HG03575 (cell line): ENCODE measurements at regions not wholly inside any gene's neighbourhood (a gene's known extent, or its start where the extent isn't known, plus 50 kb on each side); places are given as distances from the start of the nearest gene placed in this dataset.

Experiments
- ATAC-seq: cut with Tn5 transposase; IDR thresholded peaks from one replicate; pipeline ENCODE4 v1.9.1; 2021; ENCODE audit not compliant: unreplicated experiment, insufficient number of reproducible peaks, low FRiP score; ENCODE audit errors: extremely low read depth

- no peak for ATAC-seq
Observed at GRCh38 chr12:85476756-85477155, 196.7 kb downstream of the ALX1 start.

- peak; percentile 85 for ATAC-seq
Observed at GRCh38 chr12:85484387-85484786, 204.4 kb downstream of the ALX1 start.

GRCh38 chr12:85489194-85489593 is 209.2 kb downstream of the ALX1 start:
- no peak for ATAC-seq

GRCh38 chr12:85504164-85504563 is 224.1 kb downstream of the ALX1 start:
- ATAC-seq = no peak

- ATAC-seq = no peak
Observed at GRCh38 chr12:85504624-85505023, 224.6 kb downstream of the ALX1 start.

GRCh38 chr12:85507456-85507855 is 227.4 kb downstream of the ALX1 start:
- ATAC-seq = no peak

- ATAC-seq = peak; percentile 20
Observed at GRCh38 chr12:85509081-85509856, 229.2 kb downstream of the ALX1 start.

- peak; percentile 84 for ATAC-seq
Observed at GRCh38 chr12:85509857-85510256, 229.8 kb downstream of the ALX1 start.

- no peak for ATAC-seq
Observed at GRCh38 chr12:85516039-85516438, 236.0 kb downstream of the ALX1 start.

- no peak for ATAC-seq
Observed at GRCh38 chr12:85516667-85517325, 236.8 kb downstream of the ALX1 start.

GRCh38 chr12:85519163-85519562 is 239.1 kb downstream of the ALX1 start:
- no peak for ATAC-seq

- no peak for ATAC-seq
Observed at GRCh38 chr12:85523197-85523596, 243.2 kb downstream of the ALX1 start.

GRCh38 chr12:85527192-85527591 is 247.2 kb downstream of the ALX1 start:
- peak; percentile 55 for ATAC-seq

GRCh38 chr12:85529896-85530295 is 249.9 kb downstream of the ALX1 start:
- no peak for ATAC-seq

GRCh38 chr12:85530456-85530855 is 250.4 kb downstream of the ALX1 start:
- no peak for ATAC-seq

- ATAC-seq = peak; percentile 93
Observed at GRCh38 chr12:85531341-85531740, 251.3 kb downstream of the ALX1 start.

GRCh38 chr12:85549640-85550039 is 269.6 kb downstream of the ALX1 start:
- ATAC-seq = no peak

- ATAC-seq = no peak
Observed at GRCh38 chr12:85550924-85551323, 270.9 kb downstream of the ALX1 start.

GRCh38 chr12:85552461-85552860 is 272.4 kb downstream of the ALX1 start:
- no peak for ATAC-seq

- no peak for ATAC-seq
Observed at GRCh38 chr12:85557850-85558249, 277.8 kb downstream of the ALX1 start.

- no peak for ATAC-seq
Observed at GRCh38 chr12:85558684-85559083, 277.5 kb downstream of the RASSF9 start.
